H1 (cell line): ENCODE measurements at regions not wholly inside any gene's neighbourhood (a gene's known extent, or its start where the extent isn't known, plus 50 kb on each side); places are given as distances from the start of the nearest gene placed in this dataset.

Experiments
- CTCF ChIA-PET: fragments of 300-600 bp; sonication (Branson Sonifier 250); formaldehyde crosslinking; loops from one replicate; lab custom pipeline; 2021; ENCODE audit not compliant: partially characterized antibody; lab: Charles Lee
- POLR2A ChIA-PET: fragments of 300-600 bp; sonication (Branson Sonifier 250); formaldehyde crosslinking; loops from one replicate; lab custom pipeline; 2021; ENCODE audit warnings: inconsistent platforms; ENCODE audit not compliant: partially characterized antibody; lab: Charles Lee
- DNase-seq, 2 experiments: peaks; one replicate each; pipeline versions ENCODE4 v3.0.0 to v3.0.0-alpha.2; 2010 to 2022; ENCODE audit warnings: low spot score in 2 of 2, low read depth in 1 of 2, mixed read lengths in 1 of 2
- FAIRE-seq: peaks from 2 replicates; lab custom pipeline; 2011; peaks lifted over from hg19 to GRCh38; lab: Jason Lieb, UNC
- H2AFZ ChIP-seq: 2 replicates; pipeline ENCODE4 v1.8.1; 2012; ENCODE audit warnings: low read length, inconsistent platforms
- H2AK5ac ChIP-seq: 2 replicates; pipeline ENCODE4 v1.6.1; 2013; ENCODE audit warnings: low read depth, low read length
- H2BK120ac ChIP-seq: replicated peaks from 2 replicates; pipeline ENCODE3; 2013; ENCODE audit warnings: low read depth, low read length, inconsistent platforms
- H2BK12ac ChIP-seq: 2 replicates; pipeline ENCODE4 v1.6.1; 2013; ENCODE audit warnings: low read depth, low read length
- H2BK15ac ChIP-seq: 2 replicates; pipeline ENCODE4 v1.6.1; 2013; ENCODE audit warnings: low read length
- H2BK20ac ChIP-seq: 2 replicates; pipeline ENCODE4 v1.6.1; 2013; ENCODE audit warnings: low read length
- H2BK5ac ChIP-seq: 2 replicates; pipeline ENCODE4 v1.6.1; 2013; ENCODE audit warnings: low read depth, low read length
- H3K14ac ChIP-seq: 2 replicates; pipeline ENCODE4 v1.6.1; 2013; ENCODE audit warnings: inconsistent platforms; ENCODE audit not compliant: insufficient read length
- H3K18ac ChIP-seq: 2 replicates; pipeline ENCODE4 v1.6.1; 2013; ENCODE audit warnings: low read length; ENCODE audit errors: extremely low read depth
- H3K23ac ChIP-seq: 2 replicates; pipeline ENCODE4 v1.6.1; 2013; ENCODE audit warnings: inconsistent platforms; ENCODE audit not compliant: insufficient read length
- H3K23me2 ChIP-seq: 2 replicates; pipeline ENCODE4 v1.6.1; 2013; ENCODE audit warnings: low read depth, low read length
- H3K27ac ChIP-seq: 2 replicates; pipeline ENCODE4 v1.6.1; 2011; ENCODE audit warnings: low read depth, low read length, inconsistent platforms
- H3K27me3 ChIP-seq, 4 experiments: replicated peaks in 1 of 4; 1 replicate in 1 of 4; 2 replicates in 3 of 4; pipeline versions ENCODE4 v1.6.1 to v1.8.1; 2011 to 2013; ENCODE audit warnings: low read length in 3 of 4, mild to moderate bottlenecking in 3 of 4, inconsistent platforms in 2 of 4, mixed read lengths in 2 of 4, moderate library complexity in 1 of 4; ENCODE audit not compliant: control insufficient read depth in 3 of 4, insufficient read depth in 3 of 4; ENCODE audit errors: extremely low read depth in 1 of 4
- H3K36me3 ChIP-seq, 4 experiments: 2 replicates each; pipeline versions ENCODE4 v1.6.1 to v1.8.1; 2011 to 2013; ENCODE audit warnings: mild to moderate bottlenecking in 4 of 4, low read length in 3 of 4, moderate library complexity in 2 of 4, control low read depth in 1 of 4, inconsistent platforms in 1 of 4; ENCODE audit not compliant: insufficient read depth in 4 of 4, control insufficient read depth in 2 of 4
- H3K4ac ChIP-seq: replicated peaks from 2 replicates; pipeline ENCODE3; 2013; ENCODE audit warnings: low read length, low read depth, mixed read lengths, inconsistent platforms; ENCODE audit not compliant: insufficient read length
- H3K4me1 ChIP-seq, 4 experiments: replicated peaks in 1 of 4; 1 replicate in 1 of 4; 2 replicates in 3 of 4; pipeline versions ENCODE4 v1.6.1 to v1.8.1; 2011 to 2013; ENCODE audit warnings: low read length in 3 of 4, inconsistent platforms in 2 of 4, mixed read lengths in 1 of 4; ENCODE audit not compliant: insufficient read depth in 4 of 4, control insufficient read depth in 3 of 4
- H3K4me2 ChIP-seq, 2 experiments: 2 replicates each; pipeline versions ENCODE4 v1.6.1 to v1.8.1; 2011 to 2013; ENCODE audit warnings: low read depth in 2 of 2, low read length in 2 of 2, control low read depth in 1 of 2, inconsistent platforms in 1 of 2, mild to moderate bottlenecking in 1 of 2; ENCODE audit not compliant: insufficient read depth in 1 of 2
- H3K4me3 ChIP-seq, 4 experiments: fragments of 200-600, 300-600 bp in 1 of 4; sonication (generic), shearing (Covaris generic), sonication (Bioruptor Twin) in 1 of 4; 2 replicates each; pipeline versions ENCODE4 v1.5.1 to v1.8.1; 2011 to 2016; ENCODE audit warnings: low read length in 4 of 4, low read depth in 3 of 4, control low read depth in 2 of 4, inconsistent platforms in 2 of 4, mild to moderate bottlenecking in 2 of 4, mixed read lengths in 1 of 4, moderate library complexity in 1 of 4; ENCODE audit not compliant: insufficient read depth in 2 of 4; ENCODE audit errors: extremely low read depth in 1 of 4
- H3K56ac ChIP-seq: replicated peaks from 2 replicates; pipeline ENCODE3; 2013; ENCODE audit warnings: low read depth, mild to moderate bottlenecking, mixed read lengths, low read length, inconsistent platforms; ENCODE audit not compliant: insufficient read length
- H3K79me1 ChIP-seq: 2 replicates; pipeline ENCODE4 v1.6.1; 2013; ENCODE audit warnings: low read depth, low read length, control low read depth
- H3K79me2 ChIP-seq, 2 experiments: 2 replicates each; pipeline versions ENCODE4 v1.6.1 to v1.8.1; 2012 to 2013; ENCODE audit warnings: low read length in 2 of 2, mild to moderate bottlenecking in 2 of 2, inconsistent platforms in 1 of 2; ENCODE audit not compliant: insufficient read depth in 2 of 2, control insufficient read depth in 1 of 2
- H3K9ac ChIP-seq, 4 experiments: replicated peaks in 1 of 4; 1 replicate in 1 of 4; 2 replicates in 3 of 4; pipeline versions ENCODE4 v1.6.1 to v1.8.1; 2011 to 2013; ENCODE audit warnings: low read depth in 3 of 4, low read length in 3 of 4, control low read depth in 2 of 4, mild to moderate bottlenecking in 2 of 4, moderate library complexity in 2 of 4, inconsistent platforms in 1 of 4; ENCODE audit errors: extremely low read depth in 1 of 4
- H3K9me3 ChIP-seq, 2 experiments: 2 replicates each; pipeline versions ENCODE4 v1.6.1 to v1.8.1; 2012 to 2013; ENCODE audit warnings: mild to moderate bottlenecking in 2 of 2, moderate library complexity in 2 of 2, control low read depth in 1 of 2, inconsistent platforms in 1 of 2, low read depth in 1 of 2, low read length in 1 of 2, mixed read lengths in 1 of 2; ENCODE audit not compliant: insufficient read depth in 2 of 2
- H4K20me1 ChIP-seq, 2 experiments: replicated peaks in 1 of 2; 2 replicates each; pipeline versions ENCODE3 to v1.8.1; 2011 to 2013; ENCODE audit warnings: inconsistent platforms in 2 of 2, low read length in 2 of 2, mild to moderate bottlenecking in 1 of 2; ENCODE audit not compliant: insufficient read depth in 2 of 2, control insufficient read depth in 1 of 2
- H4K5ac ChIP-seq: 2 replicates; pipeline ENCODE4 v1.6.1; 2013; ENCODE audit warnings: low read length, low read depth, mixed read lengths, inconsistent platforms; ENCODE audit not compliant: insufficient read length
- H4K8ac ChIP-seq: 2 replicates; pipeline ENCODE4 v1.8.0; 2013; ENCODE audit warnings: mild to moderate bottlenecking, moderate library complexity, low read length, inconsistent platforms; ENCODE audit not compliant: insufficient read depth; ENCODE audit errors: extremely low read depth
- H4K91ac ChIP-seq: replicated peaks from 2 replicates; pipeline ENCODE3; 2013; ENCODE audit warnings: low read length, mixed read lengths, inconsistent platforms; ENCODE audit not compliant: insufficient read length
- BACH1 ChIP-seq: IDR thresholded peaks from 2 replicates; pipeline ENCODE4 v1.6.1; 2012; ENCODE audit warnings: low read length, improper control_type of control experiment
- BCL11A ChIP-seq, 2 experiments: IDR thresholded peaks; one replicate each; pipeline ENCODE4 v1.6.1; 2011; ENCODE audit warnings: low read depth in 2 of 2, low read length in 2 of 2, mild to moderate bottlenecking in 2 of 2
- CBX5 ChIP-seq: fragments of 300-800, 300-1000 bp; sonication (generic); IDR thresholded peaks from 2 replicates; pipeline ENCODE4 v1.7.1; 2016; ENCODE audit warnings: antibody characterized with exemption, low read length, low read depth
- CBX8 ChIP-seq: fragments of 300-800, 300-1000 bp; sonication (generic); IDR thresholded peaks from 2 replicates; pipeline ENCODE4 v1.7.1; 2016; ENCODE audit warnings: low read depth, low read length, borderline replicate concordance
- GABPA ChIP-seq: IDR thresholded peaks from 2 replicates; pipeline ENCODE4 v1.6.1; 2011; ENCODE audit warnings: mild to moderate bottlenecking, low read length, moderate library complexity, borderline replicate concordance; ENCODE audit not compliant: insufficient read depth
- HDAC6 ChIP-seq: IDR thresholded peaks from one replicate; pipeline ENCODE4 v1.7.1; 2012; ENCODE audit warnings: low read depth, mild to moderate bottlenecking, inconsistent platforms, low read length, moderate library complexity
- JUND ChIP-seq: IDR thresholded peaks from 2 replicates; pipeline ENCODE4 v1.6.1; 2011; ENCODE audit warnings: mild to moderate bottlenecking, improper control_type of control experiment, low read length
- RFX5 ChIP-seq: IDR thresholded peaks from 2 replicates; pipeline ENCODE4 v1.6.1; 2011; ENCODE audit warnings: low read depth, low read length, improper control_type of control experiment, borderline replicate concordance
- SIN3A ChIP-seq, 2 experiments: IDR thresholded peaks in 1 of 2; conservative IDR thresholded peaks in 1 of 2; 2 replicates each; pipeline ENCODE4 v1.6.1; 2011 to 2012; ENCODE audit warnings: low read length in 2 of 2, improper control_type of control experiment in 1 of 2, low read depth in 1 of 2, mild to moderate bottlenecking in 1 of 2
- TAF1 ChIP-seq: IDR thresholded peaks from 2 replicates; pipeline ENCODE4 v1.6.1; 2011; ENCODE audit warnings: mild to moderate bottlenecking, low read depth, low read length
- TAF7 ChIP-seq: optimal IDR thresholded peaks from 2 replicates; pipeline ENCODE3; 2011; ENCODE audit warnings: low read depth, mild to moderate bottlenecking, inconsistent platforms, low read length, moderate library complexity, borderline replicate concordance
- TCF12 ChIP-seq: IDR thresholded peaks from 2 replicates; pipeline ENCODE4 v1.6.1; 2011; ENCODE audit warnings: low read depth, mild to moderate bottlenecking, low read length
- TEAD4 ChIP-seq: IDR thresholded peaks from 2 replicates; pipeline ENCODE4 v1.6.1; 2012; ENCODE audit warnings: low read depth, low read length, inconsistent platforms, mixed read lengths
- WGBS, 2 experiments: shearing (Covaris generic) in 1 of 2; methylation state at CpG; one replicate each; pipeline versions ENCODE4 v1.1.6 to v1.1.7; 2013 to 2015; ENCODE audit warnings: low lambda C conversion rate in 2 of 2, mixed read lengths in 2 of 2, inconsistent platforms in 1 of 2, low coverage in 1 of 2, missing lambda C conversion rate in 1 of 2; ENCODE audit not compliant: insufficient replicate concordance in 2 of 2, insufficient coverage in 1 of 2, insufficient read length in 1 of 2; ENCODE audit errors: extremely low coverage in 1 of 2, missing lambda C conversion rate in 1 of 2; 5-methylcytosine and 5-hydroxymethylcytosine counted together

- no peak overlapping the region for H3K9ac ChIP-seq
- H2BK5ac ChIP-seq, result no peak overlapping the region
- H2BK20ac ChIP-seq, result no peak overlapping the region
- ChIA-PET POLR2A (no interaction called here), CTCF (interaction anchor here (0.7 kb wide), 1 partner anchor 602 kb away, joined by 3 read pairs; no protein-coding TSS in a partner anchor)
- no peaks in the 10 kb centered on the region for H3K79me2 ChIP-seq
- no peaks in the 10 kb centered on the region for H4K20me1 ChIP-seq
- no peaks in the 10 kb centered on the region for H3K79me1 ChIP-seq
- H3K4ac ChIP-seq, result no peak overlapping the region
- no peak overlapping the region for H3K4me2 ChIP-seq
- no peak overlapping the region for H4K91ac ChIP-seq
- H2BK15ac ChIP-seq, result no peak overlapping the region
- H3K23ac ChIP-seq, result no peak overlapping the region
- FAIRE-seq, result no peak
- no peak overlapping the region for H3K18ac ChIP-seq
- no peak overlapping the region for H4K5ac ChIP-seq
- H2AK5ac ChIP-seq, result no peak overlapping the region
- TF ChIP-seq JUND (no peak), BCL11A (IDR thresholded peaks at IDR 0.05; ENCODE audit: low read depth in 2 of 2, low read length in 2 of 2) (no peak), HDAC6 (no peak), GABPA (no peak), RFX5 (no peak), SIN3A (conservative IDR thresholded peaks at IDR 0.05 in 1 of 2, IDR thresholded peaks at IDR 0.05 in 1 of 2; ENCODE audit: low read depth in 1 of 2, low read length in 2 of 2) (no peak), TCF12 (no peak), CBX8 (no peak), BACH1 (no peak), TAF1 (no peak), TEAD4 (no peak), TAF7 (no peak), CBX5 (no peak)
- TF ChIP-seq, all 59 proteins: peak for 0
- Histone ChIP-seq H3K36me3 (no peaks in the 10 kb centered on the region), H2BK120ac (no peak overlapping the region), H4K8ac (no peak overlapping the region), H3K4me3 (no peak overlapping the region), H3K27ac (no peak overlapping the region), H3K56ac (no peak overlapping the region), H3K4me1 (peaks cover 0 to 2% (median 0%) of the 10 kb centered on the region in 4 experiments; a peak in 2 of 7 replicates), H3K23me2 (no peaks in the 10 kb centered on the region), H3K14ac (no peak overlapping the region), H3K9me3 (no peaks in the 10 kb centered on the region), H2AFZ (no peak overlapping the region), H2BK12ac (no peak overlapping the region), H3K27me3 (no peaks in the 10 kb centered on the region)
- DNase-seq, result no peak
- 86% methylated on average over 3 of the region's 3 CpGs; no CpG with 5 or more reads in 1 of the 2 experiments for WGBS, 2 experiments
Measured at GRCh38 chr4:116539744-116540143, 545.6 kb downstream of the TRAM1L1 start.
